Right atrium auricular region (tissue), 2 donors: ENCODE measurements at regions not wholly inside any gene's neighbourhood (a gene's known extent, or its start where the extent isn't known, plus 50 kb on each side); places are given as distances from the start of the nearest gene placed in this dataset.

Experiments used
- DNase-seq: peaks from one replicate; pipeline ENCODE4 v3.0.0-alpha.2; 2019; ENCODE audit warnings: low spot score
- H3K27ac ChIP-seq, 2 donors: fragments of 200-600 bp; sonication (generic); 1 replicate in 1 of 2; 2 replicates in 1 of 2; pipeline ENCODE4 v1.5.1; 2016 to 2019
- H3K27me3 ChIP-seq, 2 donors: fragments of 200-600 bp; sonication (generic); one replicate each; pipeline versions ENCODE4 v1.5.1 to v1.6.0; 2017 to 2019
- H3K36me3 ChIP-seq: fragments of 200-600 bp; sonication (generic); one replicate; pipeline ENCODE4 v1.5.1; 2016
- H3K4me1 ChIP-seq, 2 donors: fragments of 200-600 bp; sonication (generic); one replicate each; pipeline versions ENCODE4 v1.5.1 to v1.6.0; 2017 to 2019
- H3K4me3 ChIP-seq, 2 donors: fragments of 200-600 bp; sonication (generic); 1 replicate in 1 of 2; 2 replicates in 1 of 2; pipeline ENCODE4 v1.5.1; 2017 to 2019; ENCODE audit warnings: mild to moderate bottlenecking in 1 of 2, moderate library complexity in 1 of 2
- H3K9me3 ChIP-seq, 2 donors: fragments of 200-600 bp; sonication (generic); one replicate each; pipeline ENCODE4 v1.5.1; 2019
- TF ChIP-seq, protein P1 (sequence below), 2 donors: fragments of 200-600 bp; sonication (generic); IDR thresholded peaks; one replicate each; pipeline ENCODE4 v1.5.1; 2019; ENCODE audit warnings: antibody characterized with exemption in 2 of 2

DNA sequence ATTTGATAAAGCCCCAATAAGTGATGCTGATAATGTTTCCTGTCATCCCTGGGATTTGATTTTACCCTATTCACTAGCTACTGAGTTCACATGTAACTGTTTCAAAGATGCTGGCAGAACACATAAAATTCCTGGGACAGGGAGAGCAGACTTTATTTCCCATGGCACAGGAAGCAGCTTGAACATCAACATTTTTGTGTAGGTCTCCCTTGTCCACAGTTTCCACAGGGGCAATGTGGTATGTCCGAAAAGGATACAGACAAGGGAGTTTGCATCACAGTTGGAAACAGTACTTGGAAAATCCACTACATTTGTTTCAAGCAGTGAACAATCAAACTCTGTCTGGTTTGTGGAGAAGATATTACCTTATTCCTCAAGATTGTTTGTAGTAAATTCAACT lies 129.2 kb upstream of the KLHL4 start:
- Histone ChIP-seq H3K4me1 (no peaks in the 10 kb centered on the region), H3K27me3 (no peaks in the 10 kb centered on the region), H3K27ac (no peak overlapping the region), H3K4me3 (no peak overlapping the region), H3K36me3 (no peaks in the 10 kb centered on the region), H3K9me3 (no peaks in the 10 kb centered on the region)
- DNase-seq: no peak
- TF ChIP-seq, protein P1, sequence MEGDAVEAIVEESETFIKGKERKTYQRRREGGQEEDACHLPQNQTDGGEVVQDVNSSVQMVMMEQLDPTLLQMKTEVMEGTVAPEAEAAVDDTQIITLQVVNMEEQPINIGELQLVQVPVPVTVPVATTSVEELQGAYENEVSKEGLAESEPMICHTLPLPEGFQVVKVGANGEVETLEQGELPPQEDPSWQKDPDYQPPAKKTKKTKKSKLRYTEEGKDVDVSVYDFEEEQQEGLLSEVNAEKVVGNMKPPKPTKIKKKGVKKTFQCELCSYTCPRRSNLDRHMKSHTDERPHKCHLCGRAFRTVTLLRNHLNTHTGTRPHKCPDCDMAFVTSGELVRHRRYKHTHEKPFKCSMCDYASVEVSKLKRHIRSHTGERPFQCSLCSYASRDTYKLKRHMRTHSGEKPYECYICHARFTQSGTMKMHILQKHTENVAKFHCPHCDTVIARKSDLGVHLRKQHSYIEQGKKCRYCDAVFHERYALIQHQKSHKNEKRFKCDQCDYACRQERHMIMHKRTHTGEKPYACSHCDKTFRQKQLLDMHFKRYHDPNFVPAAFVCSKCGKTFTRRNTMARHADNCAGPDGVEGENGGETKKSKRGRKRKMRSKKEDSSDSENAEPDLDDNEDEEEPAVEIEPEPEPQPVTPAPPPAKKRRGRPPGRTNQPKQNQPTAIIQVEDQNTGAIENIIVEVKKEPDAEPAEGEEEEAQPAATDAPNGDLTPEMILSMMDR (IDR thresholded peaks at IDR 0.05): no peak

DNA sequence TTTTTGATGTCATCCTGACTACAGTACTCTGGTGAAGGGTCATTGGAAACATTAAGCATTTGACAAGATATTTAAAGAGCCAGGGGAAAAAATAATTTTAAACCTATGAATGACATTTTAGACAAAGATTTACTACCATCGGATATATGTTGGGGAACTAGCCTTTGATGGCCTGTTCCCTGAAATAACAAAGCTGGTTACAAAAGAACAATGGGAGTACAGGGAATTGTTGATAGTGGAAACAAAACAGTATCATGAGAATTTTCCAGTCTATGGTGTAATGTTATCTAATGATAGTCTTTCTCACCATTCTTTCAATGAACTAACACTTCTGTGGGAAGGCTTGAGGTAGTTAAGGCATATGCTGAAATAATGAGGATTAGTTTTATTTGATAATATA lies 125.9 kb upstream of the KLHL4 start:
- no peak for DNase-seq
- Histone ChIP-seq H3K36me3 (no peaks in the 10 kb centered on the region), H3K4me3 (no peak overlapping the region), H3K27me3 (no peaks in the 10 kb centered on the region), H3K9me3 (no peaks in the 10 kb centered on the region), H3K27ac (no peak overlapping the region), H3K4me1 (no peaks in the 10 kb centered on the region)
- TF ChIP-seq, protein P1 (IDR thresholded peaks at IDR 0.05): no peak

DNA sequence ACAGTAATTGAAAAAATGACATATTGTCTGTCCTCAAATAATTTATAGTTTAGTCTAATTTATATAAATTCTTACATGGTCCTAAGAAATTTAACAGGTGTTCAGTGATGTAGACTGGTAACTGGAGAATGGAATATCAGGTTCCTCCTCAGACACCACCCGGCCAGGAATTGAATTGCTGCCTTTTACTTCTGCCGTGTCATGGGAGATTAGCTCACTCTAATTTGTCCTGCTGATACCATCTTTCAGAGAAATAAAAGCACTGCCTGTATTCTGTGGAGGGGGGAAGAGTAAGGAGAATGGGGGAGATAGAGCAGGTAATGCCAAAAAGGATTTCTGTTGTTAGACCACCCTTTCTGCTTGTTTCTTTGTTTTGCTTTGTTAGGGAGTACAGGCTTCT lies 125.2 kb upstream of the KLHL4 start:
- no peak for DNase-seq
- no peak overlapping the region for H3K4me3 ChIP-seq

DNA sequence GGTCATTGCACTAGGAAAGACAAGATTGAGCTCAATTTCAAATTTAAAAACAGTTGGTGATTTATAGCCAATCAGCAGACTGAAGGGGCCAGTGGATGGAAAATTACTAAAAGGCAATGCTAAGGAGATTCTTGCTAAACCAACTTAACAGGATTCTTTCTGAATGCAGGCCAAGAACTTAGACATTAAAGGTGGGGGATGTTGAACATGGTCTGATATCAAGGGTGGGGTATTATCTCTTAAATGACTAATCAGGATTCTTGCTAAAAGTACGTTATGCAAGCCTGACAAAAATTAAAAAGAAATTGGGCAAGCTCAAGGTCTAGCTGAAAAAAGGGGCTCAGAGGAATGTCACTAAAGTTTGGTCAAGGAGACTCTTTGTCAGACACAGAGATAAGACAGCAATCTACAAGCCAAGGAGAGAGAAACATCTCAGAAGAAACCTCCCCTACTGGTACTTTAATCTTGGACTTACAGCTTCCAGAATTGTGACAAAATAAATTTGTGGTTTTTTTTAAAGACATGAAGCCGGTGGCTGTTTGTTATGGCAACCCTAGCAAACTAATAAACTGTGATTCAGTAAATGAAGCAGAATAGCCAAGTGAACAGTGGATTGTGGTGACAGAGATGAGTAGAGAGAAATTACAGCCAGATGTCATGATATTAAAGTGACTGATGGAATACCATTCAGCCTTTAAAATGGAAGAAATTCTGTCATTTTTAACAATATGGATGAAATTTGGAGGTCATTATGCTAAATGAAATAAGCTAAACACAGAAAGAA lies 120.3 kb upstream of the KLHL4 start:
- Histone ChIP-seq H3K36me3 (no peaks in the 10 kb centered on the region), H3K27me3 (no peaks in the 10 kb centered on the region), H3K4me3 (no peak overlapping the region), H3K4me1 (no peaks in the 10 kb centered on the region), H3K27ac (no peak overlapping the region), H3K9me3 (peaks cover 0 to 3% of the 10 kb centered on the region in 2 donors)
- TF ChIP-seq, protein P1 (IDR thresholded peaks at IDR 0.05): no peak
- no peak for DNase-seq

More for the DNA sequence above, 125.2 kb upstream of the KLHL4 start:
- no peaks in the 10 kb centered on the region for H3K27me3 ChIP-seq
- no peak overlapping the region for H3K27ac ChIP-seq
- no peaks in the 10 kb centered on the region for H3K4me1 ChIP-seq
- H3K9me3 ChIP-seq: peaks cover 0 to 3% of the 10 kb centered on the region in 2 donors
- no peaks in the 10 kb centered on the region for H3K36me3 ChIP-seq
- TF ChIP-seq, protein P1 (IDR thresholded peaks at IDR 0.05): no peak

DNA sequence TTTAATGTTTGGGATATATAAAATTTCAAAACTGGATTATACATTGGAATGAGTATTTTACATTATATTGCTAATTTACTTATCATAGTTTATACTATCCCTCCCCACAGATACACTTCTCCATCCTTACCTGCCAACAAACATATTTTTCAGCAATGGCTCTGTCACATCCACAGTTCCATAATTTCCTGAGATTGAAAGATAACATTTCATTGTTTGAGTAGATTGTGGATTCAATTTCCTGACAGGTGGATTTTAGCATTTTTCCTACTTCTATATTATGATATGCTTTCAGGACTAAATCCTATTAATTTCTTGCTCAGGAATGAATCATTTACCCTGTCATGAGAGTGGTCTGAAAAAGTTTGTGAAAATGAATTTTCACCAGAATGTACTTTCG lies 115.3 kb upstream of the KLHL4 start:
- no peak for DNase-seq
- H3K9me3 ChIP-seq: peaks cover 0 to 2% of the 10 kb centered on the region in 2 donors
- H3K36me3 ChIP-seq: no peaks in the 10 kb centered on the region
- H3K4me1 ChIP-seq: no peaks in the 10 kb centered on the region
- TF ChIP-seq, protein P1 (IDR thresholded peaks at IDR 0.05): no peak
- H3K4me3 ChIP-seq: no peak overlapping the region
- no peak overlapping the region for H3K27ac ChIP-seq
- H3K27me3 ChIP-seq: no peaks in the 10 kb centered on the region

DNA sequence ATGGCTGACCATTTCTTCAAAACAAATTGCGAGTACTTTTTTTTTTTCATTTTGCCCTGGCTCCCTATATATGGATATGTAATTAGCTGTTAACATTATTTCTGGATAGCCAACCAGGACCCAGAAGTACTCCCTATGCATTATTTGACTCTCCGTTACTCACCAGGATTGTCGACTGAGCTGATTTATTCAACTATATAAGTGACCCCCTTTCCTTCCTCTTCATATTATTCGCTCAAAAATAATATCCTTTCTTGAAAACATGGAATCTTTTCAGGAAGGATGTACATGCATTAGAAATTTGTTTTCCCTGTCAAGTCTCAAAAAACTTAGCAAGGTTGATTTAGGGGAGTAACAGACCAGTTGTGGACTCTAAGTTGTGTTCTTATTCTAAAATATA lies 114.1 kb upstream of the KLHL4 start:
- H3K36me3 ChIP-seq: no peaks in the 10 kb centered on the region
- H3K9me3 ChIP-seq: no peaks in the 10 kb centered on the region
- H3K4me3 ChIP-seq: no peak overlapping the region
- no peaks in the 10 kb centered on the region for H3K27me3 ChIP-seq
- no peak overlapping the region for H3K27ac ChIP-seq
- TF ChIP-seq, protein P1 (IDR thresholded peaks at IDR 0.05): no peak
- no peak for DNase-seq
- H3K4me1 ChIP-seq: no peaks in the 10 kb centered on the region
